HG03045 (cell line): ENCODE measurements at regions not wholly inside any gene's neighbourhood (a gene's known extent, or its start where the extent isn't known, plus 50 kb on each side); places are given as distances from the start of the nearest gene placed in this dataset.

ENCODE experiments used
- ATAC-seq: cut with Tn5 transposase; IDR thresholded peaks from one replicate; pipeline ENCODE4 v1.9.1; 2021; ENCODE audit warnings: mild to moderate bottlenecking, moderate library complexity; ENCODE audit not compliant: unreplicated experiment

GRCh38 chr3:6125520-6125919 is 735.4 kb upstream of the GRM7 start:
- ATAC-seq: no peak

- no peak for ATAC-seq
Observed at GRCh38 chr3:6132684-6133432, 728.1 kb upstream of the GRM7 start.

DNA sequence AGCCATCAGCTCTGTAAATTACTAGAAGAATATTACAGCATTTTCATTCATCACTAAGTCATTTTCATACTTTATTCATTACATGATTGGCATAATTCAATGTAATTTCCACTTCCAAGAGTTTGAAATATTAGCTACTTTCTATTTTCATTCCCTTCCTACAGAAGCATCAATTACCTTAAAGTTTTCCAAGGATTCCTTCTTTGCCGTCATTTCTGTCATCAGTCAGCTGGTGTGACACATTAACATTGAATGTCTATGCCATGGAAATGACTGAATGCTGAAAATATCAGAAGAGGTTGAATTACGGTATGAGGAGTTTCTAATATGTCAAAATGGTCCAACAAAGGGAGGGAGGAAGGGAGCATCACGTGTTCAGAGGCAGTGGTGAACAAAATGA is 718.2 kb upstream of the GRM7 start:
- no peak for ATAC-seq

GRCh38 chr3:6147883-6148282 is 713.0 kb upstream of the GRM7 start:
- no peak for ATAC-seq

DNA sequence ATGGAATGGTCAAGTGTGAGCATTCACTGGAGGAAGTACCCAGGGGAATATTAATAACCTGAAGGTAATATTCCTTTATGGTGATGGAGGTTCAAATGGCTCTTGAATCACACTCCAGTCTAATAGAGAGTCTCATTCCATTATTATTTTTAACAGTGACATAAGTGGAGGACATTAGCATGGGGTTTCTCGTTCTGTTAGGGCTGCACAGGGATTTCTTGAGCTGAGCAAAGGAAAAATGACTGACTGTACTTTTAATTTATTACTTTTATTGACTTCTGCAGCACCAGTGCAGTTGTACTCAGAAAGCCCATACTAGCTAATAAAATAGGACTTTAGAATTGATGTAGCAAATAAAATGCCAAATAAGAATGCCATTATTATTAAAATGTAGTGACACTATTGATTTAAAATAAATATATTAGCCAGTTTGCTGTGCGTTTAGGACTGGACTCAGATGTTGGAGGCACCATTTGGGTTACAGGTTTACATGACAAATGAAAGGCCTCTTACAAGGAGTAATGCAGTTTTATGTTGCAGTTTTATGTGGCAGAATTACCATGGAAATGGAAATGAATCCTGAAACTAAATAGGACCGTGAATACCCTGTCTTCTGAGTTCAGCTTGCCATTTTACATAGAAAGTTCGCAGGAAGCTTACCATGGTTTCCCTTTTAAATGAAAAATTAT is 705.1 kb upstream of the GRM7 start:
- ATAC-seq: no peak

- no peak for ATAC-seq
Observed at GRCh38 chr3:6165951-6166350, 695.0 kb upstream of the GRM7 start.

DNA sequence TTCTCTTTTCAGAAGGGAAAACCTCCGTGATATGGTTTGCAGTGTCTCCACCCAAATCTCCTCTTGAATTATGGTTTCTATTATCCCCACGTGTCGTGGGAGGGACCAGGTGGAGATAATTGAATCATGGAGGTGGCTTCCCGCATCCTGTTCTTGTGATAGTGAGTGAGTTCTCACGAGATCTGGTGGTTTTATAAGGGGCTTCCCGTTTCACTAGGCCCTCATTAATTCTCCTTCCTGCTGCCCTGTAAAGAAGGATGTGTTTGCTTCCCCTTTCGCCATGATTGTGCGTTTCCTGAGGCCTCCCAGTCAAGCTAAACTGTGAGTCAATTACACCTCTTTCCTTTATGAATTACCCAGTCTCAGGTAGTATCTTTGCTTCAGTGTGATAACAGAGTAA is 692.7 kb upstream of the GRM7 start:
- ATAC-seq: no peak

DNA sequence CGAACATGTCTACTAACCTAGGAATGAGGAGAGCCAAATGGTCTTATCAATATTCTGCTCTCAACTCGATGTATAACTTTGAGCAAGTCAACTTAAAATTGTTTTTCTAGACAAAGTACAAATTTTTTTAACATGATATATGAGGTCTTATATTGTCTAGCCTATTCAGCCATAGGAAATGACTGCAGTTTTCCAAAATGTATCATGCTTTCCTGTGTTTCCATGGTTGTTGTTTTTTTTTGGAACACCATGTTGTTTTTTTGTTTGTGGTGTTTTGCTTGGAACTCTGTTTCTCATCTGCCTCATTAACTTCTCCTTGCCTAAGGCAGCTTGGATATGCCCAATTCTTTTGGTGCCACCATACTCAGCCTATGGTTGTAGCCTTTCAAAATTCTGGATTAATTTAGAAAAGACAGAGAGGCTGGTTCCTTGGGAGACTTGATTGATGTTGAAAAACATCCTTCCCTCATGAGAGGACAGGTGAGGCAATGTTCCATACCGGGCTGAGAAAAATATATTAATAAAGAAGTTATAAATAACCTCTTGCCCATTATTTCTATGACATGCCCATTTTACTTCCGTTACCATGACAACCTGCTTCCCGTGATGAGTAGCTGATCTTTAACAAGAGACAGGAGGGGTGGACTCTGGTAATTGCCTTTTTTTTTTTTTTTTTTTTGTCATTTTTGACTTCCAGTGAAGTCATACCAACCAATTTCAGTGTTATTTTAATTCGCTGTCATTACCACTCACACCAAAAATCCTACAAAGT is 687.9 kb upstream of the GRM7 start:
- ATAC-seq: no peak

GRCh38 chr3:6177417-6177816 is 683.5 kb upstream of the GRM7 start:
- ATAC-seq: no peak

DNA sequence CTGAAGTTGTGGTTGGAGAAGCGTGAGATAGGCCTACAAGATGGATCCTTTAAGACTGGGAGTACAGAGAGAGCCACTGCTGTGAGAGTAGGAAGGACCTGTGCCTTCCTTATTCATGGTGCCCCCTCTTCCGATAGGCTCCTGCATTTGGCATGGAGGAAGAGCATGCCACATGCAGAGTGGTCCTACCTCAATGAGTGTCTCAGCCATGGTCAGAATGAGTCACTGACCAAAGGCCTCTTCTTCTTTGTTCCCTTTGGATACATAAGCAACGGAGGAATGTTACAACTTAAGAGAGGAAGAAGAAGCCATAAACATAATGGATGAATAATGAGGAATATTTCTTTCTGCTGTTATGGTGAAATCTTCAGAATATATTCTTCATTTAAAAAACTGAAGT is 681.2 kb upstream of the GRM7 start:
- ATAC-seq: no peak

- ATAC-seq: no peak
Observed at GRCh38 chr3:6180171-6180570, 680.7 kb upstream of the GRM7 start.

DNA sequence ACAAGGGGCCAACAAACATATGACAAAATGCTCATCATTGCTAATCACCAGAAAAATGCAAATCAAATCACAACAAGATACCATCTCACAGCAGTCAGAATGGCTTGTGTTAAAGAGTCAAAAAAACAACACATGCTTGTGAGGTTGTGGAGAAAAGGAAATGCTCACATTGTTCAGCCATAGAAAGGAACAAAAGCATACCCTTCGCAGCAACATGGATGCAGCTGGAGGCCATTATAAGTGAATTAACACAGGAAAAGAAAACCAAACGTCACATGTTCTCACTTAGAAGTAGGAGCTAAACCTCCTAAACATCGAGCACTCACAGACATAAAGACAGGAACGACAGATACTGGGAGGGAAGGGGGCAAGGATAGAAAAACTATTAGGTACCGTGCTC is 678.4 kb upstream of the GRM7 start:
- ATAC-seq: no peak

- no peak for ATAC-seq
Observed at GRCh38 chr3:6182909-6183308, 678.0 kb upstream of the GRM7 start.

GRCh38 chr3:6189384-6189783 is 671.5 kb upstream of the GRM7 start:
- ATAC-seq: no peak

GRCh38 chr3:6204891-6205290 is 656.0 kb upstream of the GRM7 start:
- no peak for ATAC-seq

DNA sequence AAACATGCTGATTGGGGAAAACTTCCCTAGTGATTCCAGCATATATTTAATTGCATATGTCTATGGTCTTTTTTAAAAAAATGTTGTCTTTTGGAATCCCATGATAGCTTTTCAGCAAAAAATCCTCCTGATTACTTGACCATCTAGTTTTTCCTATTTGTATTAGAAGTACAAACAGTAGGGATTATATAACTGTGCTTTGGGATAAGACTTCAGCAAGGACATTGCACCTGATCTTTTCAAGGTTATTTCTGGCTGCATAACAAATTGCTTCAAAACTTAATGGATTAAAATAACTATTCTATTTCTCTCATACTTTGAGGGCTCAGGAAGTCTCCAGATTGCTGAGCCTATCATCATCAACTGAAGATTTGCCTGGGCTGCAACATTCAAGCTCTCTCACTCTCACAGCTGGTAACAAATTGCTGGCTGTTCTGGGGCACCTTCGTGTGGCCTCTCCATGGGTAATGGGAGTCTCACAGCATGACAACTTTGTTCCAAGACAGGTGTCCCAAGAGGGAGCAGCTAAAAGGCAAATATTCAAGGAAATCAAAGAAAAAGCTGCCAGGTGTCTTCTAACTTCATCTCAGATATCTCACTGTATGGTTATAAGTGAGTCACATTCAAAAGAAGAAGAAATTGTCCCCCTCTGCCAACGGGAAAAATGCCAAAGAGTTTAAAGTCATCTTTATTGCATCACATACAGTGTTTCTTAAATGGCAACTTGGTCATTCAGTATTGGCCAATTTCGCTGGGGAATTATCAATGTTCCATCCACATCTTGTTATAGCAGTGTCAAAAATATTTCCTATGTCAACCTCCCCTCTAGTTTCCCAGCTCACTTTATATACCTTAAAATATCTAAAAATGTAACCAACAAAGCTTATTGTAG is 644.5 kb upstream of the GRM7 start:
- no peak for ATAC-seq

DNA sequence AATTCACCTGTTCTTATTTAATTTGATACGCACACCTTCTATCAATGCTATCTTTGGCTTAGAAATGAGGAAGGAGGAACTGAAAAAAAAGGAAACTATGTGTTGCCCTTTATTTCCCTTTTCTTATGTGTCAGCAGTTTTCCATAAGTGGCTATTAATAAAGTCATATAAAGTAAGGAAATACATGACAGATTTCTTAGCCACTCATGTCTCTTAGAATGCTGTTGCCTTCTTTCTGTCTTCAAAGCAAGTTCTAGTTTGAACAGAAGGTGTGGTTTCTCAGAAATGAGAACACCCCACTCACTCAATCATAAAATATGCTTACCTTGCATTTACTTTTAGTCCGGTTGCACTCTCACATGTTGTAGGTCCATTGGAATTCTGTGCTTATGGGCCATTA is 640.5 kb upstream of the GRM7 start:
- no peak for ATAC-seq

DNA sequence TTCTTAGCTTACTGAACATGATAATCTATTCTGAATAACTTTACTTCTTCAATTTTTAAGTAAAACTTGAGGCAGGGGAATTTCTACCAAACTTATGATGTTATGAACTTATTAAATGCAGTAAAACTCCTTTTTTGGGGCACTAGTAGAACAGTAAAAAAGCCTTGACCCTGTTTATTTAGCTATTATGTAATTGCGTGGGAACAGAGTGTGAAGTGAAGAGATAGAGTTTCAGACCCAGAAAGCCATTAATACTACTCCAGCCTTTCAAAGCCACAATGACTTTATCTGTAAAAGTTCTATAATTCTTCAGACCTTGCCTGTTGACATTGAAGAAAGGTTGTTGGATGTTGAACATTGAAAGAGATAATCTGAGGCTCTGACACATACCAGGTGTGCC is 638.8 kb upstream of the GRM7 start:
- no peak for ATAC-seq

GRCh38 chr3:6223572-6223971 is 637.3 kb upstream of the GRM7 start:
- ATAC-seq: no peak

- no peak for ATAC-seq
Observed at GRCh38 chr3:6228958-6229683, 631.8 kb upstream of the GRM7 start.
